ENCODE measurements at regions not wholly inside any gene's neighbourhood (a gene's known extent, or its start where the extent isn't known, plus 50 kb on each side); places are given as distances from the start of the nearest gene placed in this dataset.

- H3K9me3 ChIP-seq (ENCODE audit: low read depth, low read length) = no peaks in the 10 kb centered on the region
- no peaks in the 10 kb centered on the region for H3K27me3 ChIP-seq (ENCODE audit: insufficient read depth, low read length)
- TF ChIP-seq, protein P1, sequence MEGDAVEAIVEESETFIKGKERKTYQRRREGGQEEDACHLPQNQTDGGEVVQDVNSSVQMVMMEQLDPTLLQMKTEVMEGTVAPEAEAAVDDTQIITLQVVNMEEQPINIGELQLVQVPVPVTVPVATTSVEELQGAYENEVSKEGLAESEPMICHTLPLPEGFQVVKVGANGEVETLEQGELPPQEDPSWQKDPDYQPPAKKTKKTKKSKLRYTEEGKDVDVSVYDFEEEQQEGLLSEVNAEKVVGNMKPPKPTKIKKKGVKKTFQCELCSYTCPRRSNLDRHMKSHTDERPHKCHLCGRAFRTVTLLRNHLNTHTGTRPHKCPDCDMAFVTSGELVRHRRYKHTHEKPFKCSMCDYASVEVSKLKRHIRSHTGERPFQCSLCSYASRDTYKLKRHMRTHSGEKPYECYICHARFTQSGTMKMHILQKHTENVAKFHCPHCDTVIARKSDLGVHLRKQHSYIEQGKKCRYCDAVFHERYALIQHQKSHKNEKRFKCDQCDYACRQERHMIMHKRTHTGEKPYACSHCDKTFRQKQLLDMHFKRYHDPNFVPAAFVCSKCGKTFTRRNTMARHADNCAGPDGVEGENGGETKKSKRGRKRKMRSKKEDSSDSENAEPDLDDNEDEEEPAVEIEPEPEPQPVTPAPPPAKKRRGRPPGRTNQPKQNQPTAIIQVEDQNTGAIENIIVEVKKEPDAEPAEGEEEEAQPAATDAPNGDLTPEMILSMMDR (IDR thresholded peaks at IDR 0.05; ENCODE audit: extremely low read depth, low read depth, low read length) = no peak
- H2AFZ ChIP-seq (ENCODE audit: low read length) = no peak overlapping the region
- H3K36me3 ChIP-seq (ENCODE audit: insufficient read depth, low read length) = no peaks in the 10 kb centered on the region
- no peaks in the 10 kb centered on the region for H4K20me1 ChIP-seq (ENCODE audit: insufficient read depth, low read length)
- no peak overlapping the region for H3K4me3 ChIP-seq (ENCODE audit: insufficient read depth, low read length)
- no peak for DNase-seq (ENCODE audit: insufficient read length, low spot score, missing footprints)
- H3K27ac ChIP-seq (ENCODE audit: low read depth, low read length) = no peak overlapping the region
- H3K4me2 ChIP-seq (ENCODE audit: insufficient read depth, low read length) = no peak overlapping the region
- H3K79me2 ChIP-seq (ENCODE audit: insufficient read depth, low read length) = no peaks in the 10 kb centered on the region
- H3K4me1 ChIP-seq (ENCODE audit: insufficient read depth, low read length) = peaks cover 3% of the 10 kb centered on the region
Observed at GRCh38 chr15:87493803-87494202, 762.7 kb downstream of the NTRK3 start.

- H2AFZ ChIP-seq (ENCODE audit: low read length) = no peak overlapping the region
- TF ChIP-seq, protein P1 (IDR thresholded peaks at IDR 0.05; ENCODE audit: extremely low read depth, low read depth, low read length) = no peak
- no peaks in the 10 kb centered on the region for H4K20me1 ChIP-seq (ENCODE audit: insufficient read depth, low read length)
- no peak for DNase-seq (ENCODE audit: insufficient read length, low spot score, missing footprints)
- no peak overlapping the region for H3K4me3 ChIP-seq (ENCODE audit: insufficient read depth, low read length)
- H3K4me2 ChIP-seq (ENCODE audit: insufficient read depth, low read length) = no peak overlapping the region
- no peaks in the 10 kb centered on the region for H3K79me2 ChIP-seq (ENCODE audit: insufficient read depth, low read length)
- H3K9me3 ChIP-seq (ENCODE audit: low read depth, low read length) = no peaks in the 10 kb centered on the region
- H3K27me3 ChIP-seq (ENCODE audit: insufficient read depth, low read length) = no peaks in the 10 kb centered on the region
- H3K4me1 ChIP-seq (ENCODE audit: insufficient read depth, low read length) = no peaks in the 10 kb centered on the region
- H3K27ac ChIP-seq (ENCODE audit: low read depth, low read length) = no peak overlapping the region
- no peaks in the 10 kb centered on the region for H3K36me3 ChIP-seq (ENCODE audit: insufficient read depth, low read length)
Observed at GRCh38 chr15:87492321-87492720, 764.2 kb downstream of the NTRK3 start.

DNA sequence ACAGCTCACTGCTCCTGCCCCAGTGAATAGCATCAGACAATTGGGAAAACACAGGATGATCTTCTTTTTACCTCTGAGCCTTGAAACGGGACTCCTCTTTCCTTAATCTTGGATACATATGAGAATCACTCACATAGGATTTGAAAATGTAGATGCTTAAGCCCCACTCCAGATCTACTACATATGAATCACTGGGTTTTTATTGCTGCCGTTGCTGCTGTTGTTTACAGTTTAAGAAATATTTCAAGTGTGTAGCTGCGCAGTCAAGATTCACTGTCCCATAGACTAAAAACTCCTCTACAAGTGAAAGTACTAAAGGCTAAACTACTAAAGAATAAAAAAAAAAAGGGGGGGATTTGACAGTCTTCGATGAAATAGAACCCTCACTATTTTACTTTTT is 765.9 kb downstream of the NTRK3 start:
- Histone ChIP-seq H3K79me2 (ENCODE audit: insufficient read depth, low read length) (no peaks in the 10 kb centered on the region), H2AFZ (ENCODE audit: low read length) (no peak overlapping the region), H3K36me3 (ENCODE audit: insufficient read depth, low read length) (no peaks in the 10 kb centered on the region), H3K4me1 (ENCODE audit: insufficient read depth, low read length) (no peaks in the 10 kb centered on the region), H3K4me2 (ENCODE audit: insufficient read depth, low read length) (no peak overlapping the region), H3K9me3 (ENCODE audit: low read depth, low read length) (no peaks in the 10 kb centered on the region), H4K20me1 (ENCODE audit: insufficient read depth, low read length) (no peaks in the 10 kb centered on the region), H3K27me3 (ENCODE audit: insufficient read depth, low read length) (no peaks in the 10 kb centered on the region), H3K4me3 (ENCODE audit: insufficient read depth, low read length) (no peak overlapping the region), H3K27ac (ENCODE audit: low read depth, low read length) (no peak overlapping the region)
- TF ChIP-seq, protein P1 (IDR thresholded peaks at IDR 0.05; ENCODE audit: extremely low read depth, low read depth, low read length) = no peak
- no peak for DNase-seq (ENCODE audit: insufficient read length, low spot score, missing footprints)

GRCh38 chr15:87489902-87490665 is 766.5 kb downstream of the NTRK3 start:
- H2AFZ ChIP-seq (ENCODE audit: low read length) = no peak overlapping the region
- no peaks in the 10 kb centered on the region for H3K79me2 ChIP-seq (ENCODE audit: insufficient read depth, low read length)
- no peak overlapping the region for H3K4me3 ChIP-seq (ENCODE audit: insufficient read depth, low read length)
- no peak overlapping the region for H3K4me2 ChIP-seq (ENCODE audit: insufficient read depth, low read length)
- H3K4me1 ChIP-seq (ENCODE audit: insufficient read depth, low read length) = no peaks in the 10 kb centered on the region
- H3K27me3 ChIP-seq (ENCODE audit: insufficient read depth, low read length) = no peaks in the 10 kb centered on the region
- no peaks in the 10 kb centered on the region for H4K20me1 ChIP-seq (ENCODE audit: insufficient read depth, low read length)
- no peaks in the 10 kb centered on the region for H3K9me3 ChIP-seq (ENCODE audit: low read depth, low read length)
- DNase-seq (ENCODE audit: insufficient read length, low spot score, missing footprints) = no peak
- no peak overlapping the region for H3K27ac ChIP-seq (ENCODE audit: low read depth, low read length)
- H3K36me3 ChIP-seq (ENCODE audit: insufficient read depth, low read length) = no peaks in the 10 kb centered on the region
- TF ChIP-seq, protein P1 (IDR thresholded peaks at IDR 0.05; ENCODE audit: extremely low read depth, low read depth, low read length) = no peak

Data from osteoblast (primary cell).